ENCODE measurements at regions not wholly inside any gene's neighbourhood (a gene's known extent, or its start where the extent isn't known, plus 50 kb on each side); places are given as distances from the start of the nearest gene placed in this dataset.

GRCh38 chr12:60107992-60108391 lies 512.2 kb downstream of the SLC16A7 start:
- intact Hi-C loops (cut with DNase I; ENCODE audit: low total_unique reads) = no loop called here
- Histone ChIP-seq H3K4me1 (no peaks in the 10 kb centered on the region), H3K36me3 (no peaks in the 10 kb centered on the region)

DNA sequence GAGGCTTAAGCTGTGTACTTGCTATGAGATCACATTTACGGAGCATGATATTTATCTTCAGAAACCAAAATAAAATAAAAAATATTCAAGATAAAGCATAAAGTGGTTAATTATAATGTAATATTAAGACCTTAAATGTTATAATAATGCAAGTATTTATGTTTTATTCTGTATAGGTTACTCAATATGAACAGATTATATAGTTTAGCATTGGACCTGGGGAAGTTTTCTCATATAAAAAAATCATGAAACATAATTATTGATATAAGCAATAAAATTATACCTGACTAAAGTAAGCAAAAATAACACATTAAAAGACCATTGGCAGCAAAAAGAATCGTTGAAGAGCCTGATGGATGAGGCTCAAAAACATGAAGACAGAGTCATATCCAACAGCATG lies 516.2 kb downstream of the SLC16A7 start:
- intact Hi-C loops (cut with DNase I; ENCODE audit: low total_unique reads) = no loop called here
- Histone ChIP-seq H3K27me3 (no peaks in the 10 kb centered on the region), H3K9me3 (no peaks in the 10 kb centered on the region), H3K4me3 (no peak overlapping the region), H3K27ac (no peak overlapping the region), H3K36me3 (no peaks in the 10 kb centered on the region), H3K4me1 (no peaks in the 10 kb centered on the region)
- DNase-seq (ENCODE audit: low spot score in 2 of 2) = no peak
- TF ChIP-seq CTCF (IDR thresholded peaks at IDR 0.05) (no peak), POLR2A (IDR thresholded peaks at IDR 0.05) (no peak), POLR2AphosphoS5 (IDR thresholded peaks at IDR 0.05) (no peak)

More at GRCh38 chr12:60107992-60108391, 512.2 kb downstream of the SLC16A7 start:
- no peak overlapping the region for H3K4me3 ChIP-seq
- H3K27ac ChIP-seq = no peak overlapping the region
- TF ChIP-seq POLR2A (IDR thresholded peaks at IDR 0.05) (no peak), CTCF (IDR thresholded peaks at IDR 0.05) (no peak), POLR2AphosphoS5 (IDR thresholded peaks at IDR 0.05) (no peak)
- no peak for DNase-seq (ENCODE audit: low spot score in 2 of 2)
- no peaks in the 10 kb centered on the region for H3K27me3 ChIP-seq
- H3K9me3 ChIP-seq = no peaks in the 10 kb centered on the region

- TF ChIP-seq CTCF (IDR thresholded peaks at IDR 0.05) (no peak), POLR2AphosphoS5 (IDR thresholded peaks at IDR 0.05) (no peak)
- intact Hi-C loops (cut with DNase I; ENCODE audit: low total_unique reads) = no loop called here
- H3K36me3 ChIP-seq = no peaks in the 10 kb centered on the region
Observed at GRCh38 chr12:60112763-60113162, 516.9 kb downstream of the SLC16A7 start.

DNA sequence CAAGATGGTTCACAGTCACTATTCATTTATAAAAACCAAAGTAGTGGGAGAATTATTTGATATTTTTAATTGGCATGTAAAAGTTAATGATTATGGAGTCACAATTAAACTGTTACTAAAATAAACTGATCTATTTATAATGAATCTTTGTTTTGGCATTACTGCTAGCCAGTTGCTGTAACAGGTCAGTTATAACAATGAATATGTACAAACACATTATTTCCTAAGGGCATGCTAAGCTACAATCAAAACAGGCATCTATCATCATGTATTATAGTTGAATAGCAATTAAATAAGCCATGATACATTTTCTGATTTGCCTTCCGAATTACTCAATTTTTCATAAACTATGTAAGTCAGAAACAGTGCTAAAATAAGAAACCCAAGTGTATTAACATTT lies 518.3 kb downstream of the SLC16A7 start:
- TF ChIP-seq CTCF (IDR thresholded peaks at IDR 0.05) (no peak), POLR2AphosphoS5 (IDR thresholded peaks at IDR 0.05) (no peak)

More at GRCh38 chr12:60112763-60113162, 516.9 kb downstream of the SLC16A7 start:
- H3K27me3 ChIP-seq = no peaks in the 10 kb centered on the region
- no peak for DNase-seq (ENCODE audit: low spot score in 2 of 2)
- H3K4me1 ChIP-seq = no peaks in the 10 kb centered on the region
- H3K27ac ChIP-seq = no peak overlapping the region
- H3K4me3 ChIP-seq = no peak overlapping the region
- H3K9me3 ChIP-seq = no peaks in the 10 kb centered on the region

GRCh38 chr12:60119327-60119726 lies 523.5 kb downstream of the SLC16A7 start:
- DNase-seq (ENCODE audit: low spot score in 2 of 2) = no peak
- no peak for TF ChIP-seq CTCF (IDR thresholded peaks at IDR 0.05)
- TF ChIP-seq POLR2A (IDR thresholded peaks at IDR 0.05) = no peak
- no peak for TF ChIP-seq POLR2AphosphoS5 (IDR thresholded peaks at IDR 0.05)
- Histone ChIP-seq H3K27me3 (no peaks in the 10 kb centered on the region), H3K27ac (no peak overlapping the region), H3K4me3 (no peak overlapping the region), H3K4me1 (no peaks in the 10 kb centered on the region), H3K9me3 (no peaks in the 10 kb centered on the region), H3K36me3 (no peaks in the 10 kb centered on the region)
- intact Hi-C loops (cut with DNase I; ENCODE audit: low total_unique reads) = no loop called here

More for the DNA sequence above, 518.3 kb downstream of the SLC16A7 start:
- Histone ChIP-seq H3K27ac (no peak overlapping the region), H3K27me3 (no peaks in the 10 kb centered on the region), H3K4me1 (no peaks in the 10 kb centered on the region), H3K4me3 (no peak overlapping the region), H3K36me3 (no peaks in the 10 kb centered on the region), H3K9me3 (no peaks in the 10 kb centered on the region)
- no peak for DNase-seq (ENCODE audit: low spot score in 2 of 2)
- intact Hi-C loops (cut with DNase I; ENCODE audit: low total_unique reads) = no loop called here

All from breast epithelium (tissue), 4 donors.